IPS-18a (cell line): ENCODE measurements at regions not wholly inside any gene's neighbourhood (a gene's known extent, or its start where the extent isn't known, plus 50 kb on each side); places are given as distances from the start of the nearest gene placed in this dataset.

Source experiments
- H3K27ac ChIP-seq: one replicate; pipeline ENCODE4 v1.5.1; 2013; ENCODE audit warnings: low read length
- H3K27me3 ChIP-seq: one replicate; pipeline ENCODE4 v1.6.1; 2013; ENCODE audit warnings: mild to moderate bottlenecking, low read length; ENCODE audit not compliant: control insufficient read depth, insufficient read depth
- H3K36me3 ChIP-seq: one replicate; pipeline ENCODE4 v1.6.1; 2013; ENCODE audit warnings: low read depth, low read length; ENCODE audit not compliant: control insufficient read depth
- H3K4me1 ChIP-seq: one replicate; pipeline ENCODE4 v1.6.1; 2013; ENCODE audit warnings: low read depth, low read length; ENCODE audit not compliant: control insufficient read depth
- H3K4me3 ChIP-seq: one replicate; pipeline ENCODE4 v1.5.1; 2013; ENCODE audit warnings: low read length
- H3K9ac ChIP-seq: one replicate; pipeline ENCODE4 v1.6.1; 2013; ENCODE audit warnings: mild to moderate bottlenecking, low read length, moderate library complexity
- H3K9me3 ChIP-seq: one replicate; pipeline ENCODE4 v1.6.1; 2013; ENCODE audit warnings: low read depth, low read length; ENCODE audit not compliant: control insufficient read depth

DNA sequence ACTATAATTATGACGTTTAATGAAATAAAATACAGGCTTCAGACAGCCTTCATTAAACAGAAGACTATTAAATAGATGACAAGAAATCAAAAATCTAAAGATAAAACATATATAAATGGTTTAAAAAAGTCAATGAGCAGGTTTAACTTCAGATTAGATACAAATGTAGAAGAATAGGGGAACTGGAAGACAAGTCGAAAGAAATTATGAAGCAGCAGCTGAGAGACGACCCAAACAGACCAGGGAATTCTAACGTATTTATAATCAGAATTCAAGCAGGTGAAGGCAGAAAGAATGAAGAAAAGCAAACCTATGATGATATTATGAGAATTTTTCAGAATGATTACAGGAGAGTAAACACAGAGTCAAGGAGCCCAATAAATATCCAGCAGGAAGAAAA is 235.1 kb upstream of the XYLT1 start:
- no peaks in the 10 kb centered on the region for H3K4me1 ChIP-seq
- H3K9me3 ChIP-seq, result no peaks in the 10 kb centered on the region
- no peak overlapping the region for H3K4me3 ChIP-seq
- no peak overlapping the region for H3K27ac ChIP-seq
- no peak overlapping the region for H3K9ac ChIP-seq
- H3K36me3 ChIP-seq, result no peaks in the 10 kb centered on the region
- no peaks in the 10 kb centered on the region for H3K27me3 ChIP-seq

- Histone ChIP-seq H3K4me1 (no peaks in the 10 kb centered on the region), H3K36me3 (no peaks in the 10 kb centered on the region), H3K27ac (no peak overlapping the region), H3K9me3 (no peaks in the 10 kb centered on the region), H3K4me3 (no peak overlapping the region), H3K27me3 (no peaks in the 10 kb centered on the region), H3K9ac (no peak overlapping the region)
Observed at GRCh38 chr16:17696616-17697015, 225.9 kb upstream of the XYLT1 start.

DNA sequence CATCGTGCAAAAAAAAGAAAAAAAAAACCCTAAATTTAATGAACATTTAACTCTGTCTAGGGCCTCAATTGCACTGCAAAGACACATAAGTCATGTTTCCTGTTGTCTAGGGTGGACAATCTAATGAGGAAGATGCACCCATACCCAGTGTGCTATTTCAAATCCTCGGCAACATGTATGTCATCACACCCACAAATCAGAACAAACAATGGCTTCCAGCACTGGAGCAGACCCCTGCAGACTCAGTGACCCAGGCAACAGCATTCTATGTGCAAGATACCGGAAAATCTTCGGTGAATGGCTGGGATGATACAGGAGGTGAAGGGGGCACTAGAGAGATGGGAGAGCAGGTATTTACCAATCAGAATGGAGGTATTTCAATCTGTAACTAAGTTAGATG is 221.7 kb upstream of the XYLT1 start:
- Histone ChIP-seq H3K27me3 (no peaks in the 10 kb centered on the region), H3K9ac (no peak overlapping the region), H3K4me1 (peaks cover 4% of the 10 kb centered on the region), H3K4me3 (no peak overlapping the region), H3K27ac (no peak overlapping the region), H3K9me3 (no peaks in the 10 kb centered on the region), H3K36me3 (no peaks in the 10 kb centered on the region)

DNA sequence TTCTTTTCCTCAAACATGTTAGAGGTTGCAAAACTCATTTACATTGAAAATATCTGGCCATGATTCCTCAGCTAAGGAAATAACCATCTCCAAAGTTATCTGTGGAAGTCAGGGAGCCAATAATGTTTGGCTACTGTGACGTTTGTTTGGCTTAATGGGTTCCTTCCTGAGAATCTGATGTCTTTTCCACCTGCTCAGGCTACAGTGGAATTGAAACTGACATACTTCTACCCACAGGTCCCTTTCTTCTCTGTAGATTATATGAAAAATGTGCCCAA is 221.1 kb upstream of the XYLT1 start:
- H3K9ac ChIP-seq, result no peak overlapping the region
- no peaks in the 10 kb centered on the region for H3K27me3 ChIP-seq
- peaks cover 4% of the 10 kb centered on the region for H3K4me1 ChIP-seq
- H3K4me3 ChIP-seq, result no peak overlapping the region
- no peak overlapping the region for H3K27ac ChIP-seq
- no peaks in the 10 kb centered on the region for H3K36me3 ChIP-seq
- no peaks in the 10 kb centered on the region for H3K9me3 ChIP-seq

GRCh38 chr16:17691106-17691898 is 220.5 kb upstream of the XYLT1 start:
- no peak overlapping the region for H3K27ac ChIP-seq

DNA sequence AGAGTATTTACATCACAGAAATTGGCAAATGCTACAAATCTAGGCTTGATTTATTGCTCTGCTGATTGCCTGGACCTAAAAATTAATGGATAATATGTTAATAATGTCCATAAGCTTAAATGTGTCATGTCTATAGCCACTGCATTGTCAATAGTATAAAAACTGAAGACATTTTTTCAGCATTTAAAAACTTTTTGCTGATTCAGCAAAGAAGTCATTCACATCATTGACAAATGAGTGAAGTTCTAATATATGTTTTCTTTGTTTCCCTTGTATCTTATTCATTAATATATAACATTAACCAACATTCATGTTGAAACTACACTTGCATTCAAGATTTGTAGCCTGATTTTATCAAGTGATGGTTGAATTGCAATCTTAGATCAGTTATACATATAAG is 214.7 kb upstream of the XYLT1 start:
- Histone ChIP-seq H3K27me3 (no peaks in the 10 kb centered on the region), H3K4me1 (no peaks in the 10 kb centered on the region), H3K9ac (no peak overlapping the region), H3K9me3 (peaks cover under 1% of the 10 kb centered on the region), H3K27ac (no peak overlapping the region), H3K36me3 (no peaks in the 10 kb centered on the region), H3K4me3 (no peak overlapping the region)

More at GRCh38 chr16:17691106-17691898, 220.5 kb upstream of the XYLT1 start:
- Histone ChIP-seq H3K4me3 (no peak overlapping the region), H3K27me3 (no peaks in the 10 kb centered on the region), H3K4me1 (peaks cover 4% of the 10 kb centered on the region), H3K9ac (no peak overlapping the region), H3K36me3 (no peaks in the 10 kb centered on the region), H3K9me3 (no peaks in the 10 kb centered on the region)

DNA sequence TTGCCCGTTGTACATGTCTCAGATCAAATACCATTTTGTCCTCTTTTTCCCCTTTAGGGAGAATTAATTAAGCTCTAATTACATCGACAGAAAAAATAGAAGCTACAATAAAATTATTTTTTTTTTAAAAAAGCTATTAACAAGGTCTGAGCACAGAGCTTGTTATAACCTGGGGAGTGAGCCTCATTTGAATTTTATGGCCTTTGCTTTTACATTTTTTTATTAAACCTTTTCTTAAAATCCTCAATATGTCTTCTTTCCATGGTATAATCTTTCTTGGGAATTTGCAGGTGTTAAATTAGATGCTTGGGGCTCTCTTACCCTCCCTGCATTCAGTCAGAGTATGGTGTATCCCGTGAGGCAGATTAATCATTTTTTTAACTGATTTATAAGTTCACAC is 212.5 kb upstream of the XYLT1 start:
- no peaks in the 10 kb centered on the region for H3K27me3 ChIP-seq
- no peak overlapping the region for H3K27ac ChIP-seq
- H3K4me3 ChIP-seq, result no peak overlapping the region
- no peak overlapping the region for H3K9ac ChIP-seq
- no peaks in the 10 kb centered on the region for H3K36me3 ChIP-seq
- no peaks in the 10 kb centered on the region for H3K4me1 ChIP-seq
- peaks cover 3% of the 10 kb centered on the region for H3K9me3 ChIP-seq

DNA sequence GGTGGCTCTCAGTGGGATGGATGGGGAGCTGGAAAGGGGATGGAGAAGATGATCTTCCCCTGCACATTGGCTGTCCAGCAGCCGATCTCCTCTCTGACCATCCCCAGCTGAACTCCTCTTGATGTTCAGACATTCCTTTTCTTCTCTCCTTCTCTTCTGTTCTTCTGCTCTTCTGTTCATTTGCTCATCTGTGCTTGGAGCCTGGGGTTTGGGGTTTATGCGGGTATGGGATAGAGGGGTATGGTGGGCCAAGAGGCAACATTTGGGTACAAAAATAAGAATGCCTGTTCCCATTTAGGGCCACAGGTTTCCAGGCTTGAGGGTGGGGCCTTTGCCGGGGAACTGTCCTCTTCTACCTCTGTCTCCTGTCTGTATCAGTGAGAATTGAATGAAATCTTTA is 205.4 kb upstream of the XYLT1 start:
- Histone ChIP-seq H3K4me3 (no peak overlapping the region), H3K36me3 (no peaks in the 10 kb centered on the region), H3K27ac (no peak overlapping the region), H3K27me3 (no peaks in the 10 kb centered on the region), H3K9me3 (peaks cover 3% of the 10 kb centered on the region), H3K4me1 (no peaks in the 10 kb centered on the region), H3K9ac (no peak overlapping the region)

DNA sequence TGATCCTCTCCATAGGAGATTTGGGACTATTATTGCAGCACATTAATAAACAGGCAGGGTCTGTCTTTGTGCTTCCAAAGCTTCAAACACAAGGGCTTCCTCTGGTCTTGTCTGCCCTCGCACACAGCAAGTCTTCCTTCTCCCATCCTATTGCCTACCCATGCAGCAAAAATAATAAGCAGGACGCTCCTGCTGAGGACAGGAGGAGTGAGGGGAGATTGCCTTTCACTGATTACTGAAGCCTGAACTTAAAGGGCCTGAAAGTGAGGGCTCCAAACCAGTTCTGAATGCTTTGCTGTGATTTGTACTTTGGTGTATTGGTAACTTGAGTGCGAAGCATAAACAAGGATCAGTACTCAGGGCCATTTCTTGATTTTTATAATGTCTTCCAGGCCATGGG is 197.6 kb upstream of the XYLT1 start:
- Histone ChIP-seq H3K27ac (no peak overlapping the region), H3K27me3 (no peaks in the 10 kb centered on the region), H3K9ac (no peak overlapping the region), H3K36me3 (no peaks in the 10 kb centered on the region), H3K9me3 (no peaks in the 10 kb centered on the region), H3K4me1 (no peaks in the 10 kb centered on the region), H3K4me3 (no peak overlapping the region)

- no peak overlapping the region for H3K4me3 ChIP-seq
- no peaks in the 10 kb centered on the region for H3K36me3 ChIP-seq
- H3K9me3 ChIP-seq, result no peaks in the 10 kb centered on the region
- no peaks in the 10 kb centered on the region for H3K27me3 ChIP-seq
- peaks cover 10% of the 10 kb centered on the region for H3K4me1 ChIP-seq
- H3K9ac ChIP-seq, result no peak overlapping the region
- no peak overlapping the region for H3K27ac ChIP-seq
Observed at GRCh38 chr16:17666293-17666692, 195.5 kb upstream of the XYLT1 start.

DNA sequence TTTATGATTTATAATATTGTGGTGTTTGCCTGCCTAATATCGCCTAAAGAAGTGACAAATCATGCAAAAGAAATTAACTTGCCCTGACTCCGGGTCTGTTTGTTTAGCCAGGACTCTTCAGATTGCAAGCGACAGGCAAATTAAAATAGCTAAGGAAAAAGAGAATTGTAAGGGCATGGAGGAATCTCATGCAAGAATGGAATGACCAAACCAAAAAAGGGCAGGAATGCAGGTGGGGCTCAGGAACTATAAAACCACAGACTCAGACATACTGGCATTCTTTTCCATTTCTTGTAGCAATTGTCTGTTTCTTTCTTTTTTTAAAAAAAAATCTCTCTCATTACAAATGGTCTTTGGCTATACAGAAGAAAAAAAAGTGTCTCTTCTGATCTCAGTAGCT is 188.1 kb upstream of the XYLT1 start:
- H3K9me3 ChIP-seq, result no peaks in the 10 kb centered on the region
- H3K27me3 ChIP-seq, result no peaks in the 10 kb centered on the region
- no peak overlapping the region for H3K9ac ChIP-seq
- no peaks in the 10 kb centered on the region for H3K36me3 ChIP-seq
- H3K27ac ChIP-seq, result no peak overlapping the region
- H3K4me3 ChIP-seq, result no peak overlapping the region
- H3K4me1 ChIP-seq, result peaks cover 25% of the 10 kb centered on the region

DNA sequence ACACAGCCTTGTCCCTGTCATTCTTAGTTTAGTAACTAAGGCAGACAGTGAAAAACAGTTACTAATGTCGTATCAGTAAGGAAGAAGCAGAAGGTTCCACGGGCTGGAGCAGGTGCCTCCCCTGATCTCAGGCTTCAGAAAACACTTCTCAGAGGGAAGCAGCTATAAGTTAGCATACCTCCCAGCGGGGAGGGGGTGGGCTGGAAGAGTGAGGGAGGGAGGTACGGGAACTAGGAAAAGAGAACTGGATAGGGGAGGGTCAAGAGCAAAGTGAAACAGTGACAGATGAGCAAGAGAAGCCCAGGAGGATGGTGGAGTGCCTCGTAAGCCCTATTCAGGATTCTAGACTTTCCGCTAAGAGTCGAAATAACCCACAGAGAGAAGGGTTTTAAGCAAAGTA is 186.3 kb upstream of the XYLT1 start:
- Histone ChIP-seq H3K4me1 (peaks cover 22% of the 10 kb centered on the region), H3K27ac (no peak overlapping the region), H3K9ac (no peak overlapping the region), H3K36me3 (no peaks in the 10 kb centered on the region), H3K9me3 (no peaks in the 10 kb centered on the region), H3K4me3 (no peak overlapping the region), H3K27me3 (no peaks in the 10 kb centered on the region)
